ENCODE measurements at regions not wholly inside any gene's neighbourhood (a gene's known extent, or its start where the extent isn't known, plus 50 kb on each side); places are given as distances from the start of the nearest gene placed in this dataset.

- TF ChIP-seq POLR2A (IDR thresholded peaks at IDR 0.05; ENCODE audit: extremely low read depth, insufficient read length) (no peak), CTCF (IDR thresholded peaks at IDR 0.05; ENCODE audit: low read depth, low read length) (no peak), MYC (IDR thresholded peaks at IDR 0.05; ENCODE audit: low read depth, low read length) (no peak)
Measured at GRCh38 chr13:108077284-108077683, 138.1 kb downstream of the LIG4 start.

Data from NB4 (cell line).